Small intestine (tissue), 7 donors: ENCODE measurements at regions not wholly inside any gene's neighbourhood (a gene's known extent, or its start where the extent isn't known, plus 50 kb on each side); places are given as distances from the start of the nearest gene placed in this dataset.
"Not testable (repeated sequence)": the region's sequence is repeated elsewhere in the genome, so short reads cannot be mapped to it uniquely, and the experiment has no call there.

Experiments used
- DNase-seq, 2 donors: peaks; one replicate each; pipeline versions ENCODE4 v3.0.0 to v3.0.0-alpha.2; 2013
- FAIRE-seq: peaks from 2 replicates; lab custom pipeline; 2012; peaks lifted over from hg19 to GRCh38; lab: Jason Lieb, UNC
- H3K27ac ChIP-seq, 3 donors: one replicate each; pipeline ENCODE4 v1.5.1; 2013; ENCODE audit warnings: low read length in 2 of 3, mild to moderate bottlenecking in 2 of 3, control low read depth in 1 of 3, inconsistent platforms in 1 of 3, low read depth in 1 of 3, moderate library complexity in 1 of 3
- H3K27me3 ChIP-seq, 3 donors: one replicate each; pipeline ENCODE4 v1.6.1; 2013; ENCODE audit warnings: low read length in 3 of 3, inconsistent platforms in 1 of 3; ENCODE audit not compliant: control insufficient read depth in 3 of 3, insufficient read depth in 3 of 3
- H3K36me3 ChIP-seq, 3 donors: one replicate each; pipeline ENCODE4 v1.6.1; 2013; ENCODE audit warnings: low read length in 3 of 3, inconsistent platforms in 1 of 3, low read depth in 1 of 3, mild to moderate bottlenecking in 1 of 3, moderate library complexity in 1 of 3; ENCODE audit not compliant: control insufficient read depth in 3 of 3, insufficient read depth in 2 of 3
- H3K4me1 ChIP-seq, 3 donors: one replicate each; pipeline ENCODE4 v1.6.1; 2013; ENCODE audit warnings: low read length in 2 of 3, inconsistent platforms in 1 of 3, low read depth in 1 of 3, mild to moderate bottlenecking in 1 of 3, moderate library complexity in 1 of 3; ENCODE audit not compliant: control insufficient read depth in 3 of 3, insufficient read depth in 2 of 3
- H3K4me3 ChIP-seq, 3 donors: one replicate each; pipeline ENCODE4 v1.5.1; 2013; ENCODE audit warnings: low read length in 3 of 3, control low read depth in 1 of 3, inconsistent platforms in 1 of 3, low read depth in 1 of 3, mild to moderate bottlenecking in 1 of 3, moderate library complexity in 1 of 3
- H3K9me3 ChIP-seq, 2 donors: one replicate each; pipeline ENCODE4 v1.6.1; 2013; ENCODE audit warnings: low read depth in 1 of 2, low read length in 1 of 2; ENCODE audit not compliant: control insufficient read depth in 2 of 2, insufficient read depth in 1 of 2
- WGBS, 3 donors: extraction: QIAGEN DNeasy Blood & Tissue Kit; methylation state at CpG; one replicate each; pipeline ENCODE4 v1.1.7; 2013; 5-methylcytosine and 5-hydroxymethylcytosine counted together
- donor health status: healthy with polysubstance abuse.
- donor health status: control.
- donor health status: control.
- donor health status: Bipolar disorder and iron deficiency.
- donor health status: healthy.

GRCh38 chrX:140249088-140249487 lies 255.8 kb downstream of the SOX3 start:
- Histone ChIP-seq H3K4me1 (no peaks in the 10 kb centered on the region), H3K36me3 (no peaks in the 10 kb centered on the region), H3K9me3 (no peaks in the 10 kb centered on the region), H3K27ac (no peak overlapping the region), H3K4me3 (no peak overlapping the region), H3K27me3 (no peaks in the 10 kb centered on the region)
- WGBS, 3 donors: 56 to 66% (median 64%) methylated on average over 8 of the region's 8 CpGs
- DNase-seq (no peak), FAIRE-seq (no peak)

DNA sequence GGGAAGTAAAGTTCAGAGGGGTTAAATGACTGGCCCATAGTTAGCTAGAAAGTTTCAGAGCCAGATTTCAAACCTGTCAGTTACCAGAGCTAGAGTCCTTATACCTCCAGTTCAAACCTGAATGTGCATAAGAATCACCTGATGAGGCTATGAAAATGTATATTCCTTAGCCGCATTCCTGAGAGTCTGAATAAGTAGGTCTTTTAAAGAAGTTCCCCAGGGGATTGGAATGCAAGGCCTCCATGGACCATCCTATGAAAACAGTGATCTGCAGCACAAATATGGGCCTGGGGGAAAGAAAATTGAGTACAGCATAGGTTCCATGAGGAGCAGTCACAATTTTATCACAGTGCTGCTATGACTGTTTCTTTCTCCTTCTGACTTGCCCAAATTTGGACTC lies 263.9 kb upstream of the CXorf66 start:
- no peaks in the 10 kb centered on the region for H3K4me1 ChIP-seq
- no peaks in the 10 kb centered on the region for H3K9me3 ChIP-seq
- FAIRE-seq (no peak), DNase-seq (no peak)
- H3K36me3 ChIP-seq: no peaks in the 10 kb centered on the region
- no peaks in the 10 kb centered on the region for H3K27me3 ChIP-seq
- H3K4me3 ChIP-seq: no peak overlapping the region
- H3K27ac ChIP-seq: no peak overlapping the region
- 24 to 50% (median 41%) methylated on average over 1 of the region's 1 CpG for WGBS, 3 donors

GRCh38 chrX:140226037-140226436 lies 260.7 kb upstream of the CXorf66 start:
- FAIRE-seq, H3K27ac ChIP-seq, H3K27me3 ChIP-seq, DNase-seq, H3K36me3 ChIP-seq, H3K4me1 ChIP-seq, H3K9me3 ChIP-seq, H3K4me3 ChIP-seq: not testable (repeated sequence)
- 48 to 71% (median 56%) methylated on average over 6 to 7 of the region's 8 CpGs for WGBS, 3 donors

- H3K27me3 ChIP-seq, FAIRE-seq, H3K27ac ChIP-seq, H3K9me3 ChIP-seq, H3K4me1 ChIP-seq, H3K4me3 ChIP-seq, DNase-seq, H3K36me3 ChIP-seq: not testable (repeated sequence)
- WGBS, 3 donors: 38 to 79% (median 75%) methylated on average over 1 of the region's 3 CpGs
These were observed 250.6 kb upstream of the CXorf66 start for GRCh38 chrX:140215894-140216293.

DNA sequence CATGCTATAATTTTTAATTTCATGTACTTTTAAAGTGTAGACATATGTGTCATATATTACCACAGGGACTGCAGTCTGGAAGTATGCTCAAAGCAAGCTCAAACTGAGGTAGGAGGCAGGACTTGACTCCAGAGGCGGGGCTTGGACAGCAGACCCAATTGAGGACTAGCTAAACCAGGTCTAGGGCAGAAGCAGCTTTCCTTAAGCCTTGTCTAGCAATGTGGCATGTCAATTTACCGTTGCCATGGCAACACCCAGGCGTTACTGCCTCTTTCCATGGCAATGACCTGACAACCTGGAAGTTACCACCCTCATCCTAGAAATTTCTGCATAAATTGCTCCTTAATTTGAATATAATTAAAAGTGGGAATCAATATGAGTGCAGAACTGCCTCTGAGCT lies 249.2 kb upstream of the CXorf66 start:
- H3K4me3 ChIP-seq, H3K4me1 ChIP-seq, DNase-seq, H3K27ac ChIP-seq, FAIRE-seq, H3K27me3 ChIP-seq, H3K9me3 ChIP-seq, H3K36me3 ChIP-seq: not testable (repeated sequence)
- 20 to 29% (median 25%) methylated on average over 2 of the region's 3 CpGs for WGBS, 3 donors

DNA sequence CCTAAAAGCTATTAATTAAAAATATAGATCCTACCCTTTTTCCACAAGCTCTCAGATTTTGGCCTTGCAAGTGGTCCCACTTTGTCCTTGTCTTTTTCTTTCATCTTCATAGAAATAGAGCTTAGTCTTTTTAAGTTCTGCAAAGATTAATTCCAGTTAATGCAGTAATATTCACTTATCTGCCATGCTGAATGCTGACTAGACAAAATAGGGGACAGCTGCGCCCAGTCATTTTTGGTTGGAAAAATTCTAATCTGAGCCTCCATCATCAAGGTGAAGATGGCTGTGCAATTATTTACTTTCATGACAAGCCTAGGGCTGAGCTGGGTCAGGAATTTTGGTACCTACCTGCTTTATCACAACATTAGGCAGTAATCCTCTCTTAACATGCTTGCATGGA lies 241.3 kb upstream of the CXorf66 start:
- DNase-seq (no peak), FAIRE-seq (no peak)
- WGBS, 3 donors: 90 to 97% (median 95%) methylated on average over 1 of the region's 1 CpG

DNA sequence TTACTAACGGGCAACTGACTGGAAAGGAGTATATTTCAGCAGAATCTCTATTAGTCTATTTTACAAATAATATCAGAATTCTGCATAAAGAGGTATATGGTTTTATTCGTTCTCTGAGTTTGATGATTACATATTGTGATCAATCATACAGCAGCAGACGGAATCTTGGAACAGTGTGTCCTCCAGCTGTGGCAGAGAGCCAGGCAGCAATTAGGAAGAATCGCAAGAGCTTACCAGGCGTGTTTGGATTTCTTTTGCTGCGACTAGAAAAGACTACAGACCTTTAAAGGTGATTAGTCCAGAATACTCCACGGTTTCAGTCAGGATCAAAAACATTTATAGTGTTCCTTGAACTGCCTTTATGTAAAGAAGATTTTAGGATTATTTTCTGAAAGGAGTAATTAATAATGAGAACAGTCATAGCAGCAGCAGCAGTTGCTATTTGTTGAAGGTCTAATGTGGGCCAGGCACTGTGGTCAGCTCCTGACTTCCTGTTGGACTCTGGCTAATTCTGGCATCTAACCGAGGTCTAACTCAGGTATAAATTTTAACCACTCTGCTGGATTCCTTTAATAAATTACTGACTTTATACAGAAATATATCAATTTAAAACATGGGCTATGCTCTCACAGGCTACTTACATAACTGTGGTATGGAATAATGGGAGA lies 225.3 kb upstream of the CXorf66 start:
- FAIRE-seq: no peak
- H3K4me3 ChIP-seq: no peak overlapping the region
- H3K4me1 ChIP-seq: no peaks in the 10 kb centered on the region
- H3K9me3 ChIP-seq: no peaks in the 10 kb centered on the region
- no peaks in the 10 kb centered on the region for H3K27me3 ChIP-seq
- no peak overlapping the region for H3K27ac ChIP-seq
- peak in 1 of 2 donors; percentile 1 for DNase-seq
- H3K36me3 ChIP-seq: no peaks in the 10 kb centered on the region
- 16 to 41% (median 38%) methylated on average over 8 of the region's 8 CpGs for WGBS, 3 donors

More for the DNA sequence above, 241.3 kb upstream of the CXorf66 start:
- Histone ChIP-seq H3K36me3 (no peaks in the 10 kb centered on the region), H3K9me3 (no peaks in the 10 kb centered on the region), H3K4me3 (no peak overlapping the region), H3K27me3 (no peaks in the 10 kb centered on the region), H3K4me1 (no peaks in the 10 kb centered on the region), H3K27ac (no peak overlapping the region)

- 57 to 71% (median 63%) methylated on average over 3 of the region's 3 CpGs for WGBS, 3 donors
- Histone ChIP-seq H3K27me3 (no peaks in the 10 kb centered on the region), H3K27ac (no peak overlapping the region), H3K9me3 (no peaks in the 10 kb centered on the region), H3K4me3 (no peak overlapping the region), H3K4me1 (no peaks in the 10 kb centered on the region), H3K36me3 (no peaks in the 10 kb centered on the region)
- DNase-seq (no peak), FAIRE-seq (no peak)
These were observed 215.3 kb upstream of the CXorf66 start for GRCh38 chrX:140180585-140180984.

DNA sequence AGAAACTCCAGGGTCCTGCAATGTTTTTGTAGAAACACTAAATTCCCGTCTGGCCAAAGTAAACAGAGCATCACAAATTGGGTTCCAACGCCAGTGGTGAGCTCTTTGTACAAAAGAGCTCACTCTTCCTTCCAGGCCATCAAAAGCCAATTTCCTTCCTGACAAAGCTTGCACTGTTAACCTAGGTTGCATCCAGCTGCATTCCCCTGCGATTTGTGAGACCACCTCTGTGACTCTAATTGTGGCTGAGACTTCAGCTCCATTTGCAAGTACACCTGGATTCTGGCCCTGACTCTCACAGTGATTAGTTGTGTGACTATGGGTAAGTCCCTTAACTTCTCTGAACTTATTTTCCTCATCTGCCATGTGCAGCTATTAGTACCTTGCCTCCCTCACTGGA lies 212.5 kb upstream of the CXorf66 start:
- H3K36me3 ChIP-seq: no peaks in the 10 kb centered on the region
- H3K27ac ChIP-seq: no peak overlapping the region
- no peak overlapping the region for H3K4me3 ChIP-seq
- no peaks in the 10 kb centered on the region for H3K4me1 ChIP-seq
- no peak for DNase-seq
- H3K9me3 ChIP-seq: no peaks in the 10 kb centered on the region
- WGBS, 3 donors: 21 to 36% (median 31%) methylated on average over 3 of the region's 3 CpGs
- no peak for FAIRE-seq
- H3K27me3 ChIP-seq: no peaks in the 10 kb centered on the region
